DND-41 (cell line): ENCODE measurements at regions not wholly inside any gene's neighbourhood (a gene's known extent, or its start where the extent isn't known, plus 50 kb on each side); places are given as distances from the start of the nearest gene placed in this dataset.

Experiments used
- CTCF ChIP-seq: IDR thresholded peaks from 2 replicates; pipeline ENCODE4 v1.5.1; 2012; ENCODE audit warnings: borderline replicate concordance, low read length, moderate library complexity, mild to moderate bottlenecking; ENCODE audit not compliant: poor library complexity, severe bottlenecking; ENCODE audit errors: extremely low read depth
- EZH2 ChIP-seq: IDR thresholded peaks from 3 replicates; pipeline ENCODE4 v1.6.1; 2012; ENCODE audit warnings: borderline replicate concordance, low read depth, mild to moderate bottlenecking, moderate library complexity, low read length, inconsistent platforms; ENCODE audit not compliant: severe bottlenecking

- TF ChIP-seq CTCF, result no peak
- no peak for TF ChIP-seq EZH2
Observed at GRCh38 chr10:3514691-3515090, 270.3 kb downstream of the KLF6 start.
